ENCODE measurements at regions not wholly inside any gene's neighbourhood (a gene's known extent, or its start where the extent isn't known, plus 50 kb on each side); places are given as distances from the start of the nearest gene placed in this dataset.
"Not testable (repeated sequence)": the region's sequence is repeated elsewhere in the genome, so short reads cannot be mapped to it uniquely, and the experiment has no call there.

- DNase-seq = no peak
Observed at GRCh38 chr6:20263059-20263458, 50.8 kb upstream of the MBOAT1 start.

- DNase-seq = no peak
Observed at GRCh38 chr6:20265842-20266241, 53.6 kb upstream of the MBOAT1 start.

- no peak for DNase-seq
Observed at GRCh38 chr6:20266851-20267608, 54.8 kb upstream of the MBOAT1 start.

- DNase-seq = no peak
Observed at GRCh38 chr6:20269181-20269580, 56.9 kb upstream of the MBOAT1 start.

- no peak for DNase-seq
Observed at GRCh38 chr6:20271818-20272217, 59.5 kb upstream of the MBOAT1 start.

GRCh38 chr6:20274137-20274536 lies 61.9 kb upstream of the MBOAT1 start:
- no peak for DNase-seq

GRCh38 chr6:20275837-20276236 lies 63.6 kb upstream of the MBOAT1 start:
- DNase-seq = not testable (repeated sequence)

- DNase-seq = not testable (repeated sequence)
Observed at GRCh38 chr6:20277724-20278123, 65.5 kb upstream of the MBOAT1 start.

GRCh38 chr6:20279051-20279450 lies 66.8 kb upstream of the MBOAT1 start:
- no peak for DNase-seq

GRCh38 chr6:20279608-20280287 lies 67.5 kb upstream of the MBOAT1 start:
- DNase-seq = no peak

- DNase-seq = no peak
Observed at GRCh38 chr6:20280288-20280621, 68.0 kb upstream of the MBOAT1 start.

GRCh38 chr6:20284672-20285071 lies 72.4 kb upstream of the MBOAT1 start:
- DNase-seq = no peak

- DNase-seq = no peak
Observed at GRCh38 chr6:20286968-20287565, 74.8 kb upstream of the MBOAT1 start.

GRCh38 chr6:20291764-20292580 lies 79.7 kb upstream of the MBOAT1 start:
- DNase-seq = peak in 48 of 56 donors; percentile 3 to 86 (median 35)

GRCh38 chr6:20292905-20293304 lies 80.6 kb upstream of the MBOAT1 start:
- DNase-seq = no peak

GRCh38 chr6:20301256-20301655 lies 89.0 kb upstream of the MBOAT1 start:
- no peak for DNase-seq

GRCh38 chr6:20302168-20302567 lies 89.9 kb upstream of the MBOAT1 start:
- no peak for DNase-seq

- DNase-seq = no peak
Observed at GRCh38 chr6:20302702-20303251, 90.5 kb upstream of the MBOAT1 start.

- no peak for DNase-seq
Observed at GRCh38 chr6:20306491-20306890, 94.2 kb upstream of the MBOAT1 start.

- DNase-seq = no peak
Observed at GRCh38 chr6:20309186-20309585, 92.5 kb upstream of the E2F3 start.

GRCh38 chr6:20310185-20310584 lies 91.5 kb upstream of the E2F3 start:
- DNase-seq = no peak

GRCh38 chr6:20312606-20313005 lies 89.1 kb upstream of the E2F3 start:
- no peak for DNase-seq
